WTC11 (cell line): ENCODE measurements at regions not wholly inside any gene's neighbourhood (a gene's known extent, or its start where the extent isn't known, plus 50 kb on each side); places are given as distances from the start of the nearest gene placed in this dataset.
A peak's percentile ranks its signal among the peaks of the same experiment; 100 is the strongest.

Experiments used
- ATAC-seq: fragments of 200-7000 bp; cut with Tn5 transposase; 2 replicates; pipeline ENCODE4 v1.10.0; 2021; ENCODE audit warnings: mild to moderate bottlenecking, moderate library complexity
- CTCF ChIA-PET: fragments of 300-600 bp; sonication (Branson Sonifier 250); formaldehyde crosslinking; loops from one replicate; lab custom pipeline; 2021; ENCODE audit warnings: antibody characterized with exemption; lab: Charles Lee
- POLR2A ChIA-PET: fragments of 350-600 bp; sonication (Branson Sonifier 250); formaldehyde crosslinking; loops from one replicate; lab custom pipeline; 2021; ENCODE audit warnings: antibody characterized with exemption; lab: Charles Lee
- DNase-seq: peaks from one replicate; pipeline ENCODE4 v3.0.0; 2021; ENCODE audit warnings: low spot score
- H3K27ac Mint-ChIP-seq: 2 replicates; pipeline ENCODE4 v1.8.0; 2021; ENCODE audit warnings: mixed read lengths
- H3K27me3 Mint-ChIP-seq: 2 replicates; pipeline ENCODE4 v1.8.0; 2021; ENCODE audit warnings: low read depth, mild to moderate bottlenecking, moderate library complexity, mixed read lengths
- H3K36me3 Mint-ChIP-seq: 2 replicates; pipeline ENCODE4 v1.8.0; 2021; ENCODE audit warnings: mixed read lengths
- H3K4me1 Mint-ChIP-seq: 2 replicates; pipeline ENCODE4 v1.8.0; 2022; ENCODE audit warnings: mixed read lengths
- H3K4me3 Mint-ChIP-seq: 2 replicates; pipeline ENCODE4 v1.8.0; 2021; ENCODE audit warnings: mild to moderate bottlenecking, moderate library complexity, mixed read lengths
- H3K9me3 Mint-ChIP-seq: 2 replicates; pipeline ENCODE4 v1.8.0; 2021; ENCODE audit warnings: mixed read lengths
- E2F5 ChIP-seq: sonication (generic); formaldehyde crosslinking; IDR thresholded peaks from 2 replicates; pipeline ENCODE4 v1.8.1; 2022; ENCODE audit warnings: mild to moderate bottlenecking, moderate library complexity, missing genetic modification reagents
- ELF4 ChIP-seq: sonication (generic); formaldehyde crosslinking; IDR thresholded peaks from 2 replicates; pipeline ENCODE4 v1.8.1; 2022; ENCODE audit warnings: low read depth, mild to moderate bottlenecking, moderate library complexity, missing genetic modification reagents
- ETV6 ChIP-seq: sonication (generic); formaldehyde crosslinking; IDR thresholded peaks from 2 replicates; pipeline ENCODE4 v1.8.1; 2022; ENCODE audit warnings: mild to moderate bottlenecking, missing genetic modification reagents
- GRHL2 ChIP-seq: fragments of 250-450 bp; sonication (Bioruptor Pico); IDR thresholded peaks from 2 replicates; pipeline ENCODE4 v1.8.0; 2022; ENCODE audit warnings: mild to moderate bottlenecking, moderate library complexity; ENCODE audit not compliant: insufficient replicate concordance, severe bottlenecking
- GTF2I ChIP-seq: fragments of 250-450 bp; sonication (Bioruptor Pico); conservative IDR thresholded peaks from 2 replicates; pipeline ENCODE4 v1.4.0; 2021; ENCODE audit warnings: mild to moderate bottlenecking
- HMGXB4 ChIP-seq: sonication (generic); formaldehyde crosslinking; IDR thresholded peaks from 2 replicates; pipeline ENCODE4 v1.8.1; 2023; ENCODE audit warnings: mild to moderate bottlenecking, moderate library complexity, missing genetic modification reagents
- KAT7 ChIP-seq: sonication (generic); formaldehyde crosslinking; IDR thresholded peaks from 2 replicates; pipeline ENCODE4 v1.8.1; 2023; ENCODE audit warnings: missing genetic modification reagents, mild to moderate bottlenecking, borderline replicate concordance
- NFE2L1 ChIP-seq: sonication (generic); formaldehyde crosslinking; IDR thresholded peaks from 2 replicates; pipeline ENCODE4 v1.8.1; 2023; ENCODE audit warnings: missing genetic modification reagents
- NR3C1 ChIP-seq: sonication (generic); formaldehyde crosslinking; conservative IDR thresholded peaks from 2 replicates; pipeline ENCODE4 v1.8.1; 2023; ENCODE audit warnings: low read depth, mild to moderate bottlenecking, missing genetic modification reagents
- RORB ChIP-seq: fragments of 250-450 bp; sonication (Bioruptor Pico); IDR thresholded peaks from 2 replicates; pipeline ENCODE4 v1.9.0; 2021; ENCODE audit warnings: mild to moderate bottlenecking
- SMAD4 ChIP-seq: sonication (generic); formaldehyde crosslinking; IDR thresholded peaks from 2 replicates; pipeline ENCODE4 v1.8.0; 2022; ENCODE audit warnings: mild to moderate bottlenecking, missing genetic modification reagents
- SOX15 ChIP-seq: fragments of 250-450 bp; sonication (Bioruptor Pico); IDR thresholded peaks from 2 replicates; pipeline ENCODE4 v1.9.0; 2021; ENCODE audit warnings: mild to moderate bottlenecking
- STAT6 ChIP-seq: sonication (generic); formaldehyde crosslinking; conservative IDR thresholded peaks from 2 replicates; pipeline ENCODE4 v1.8.1; 2023; ENCODE audit warnings: mild to moderate bottlenecking, low read depth, missing genetic modification reagents, moderate library complexity
- TEAD1 ChIP-seq: sonication (generic); formaldehyde crosslinking; IDR thresholded peaks from 2 replicates; pipeline ENCODE4 v1.8.0; 2022; ENCODE audit warnings: mild to moderate bottlenecking, missing genetic modification reagents
- ZBTB43 ChIP-seq: sonication (generic); formaldehyde crosslinking; IDR thresholded peaks from 2 replicates; pipeline ENCODE4 v1.8.1; 2023; ENCODE audit warnings: mild to moderate bottlenecking, missing genetic modification reagents
- ZMAT4 ChIP-seq: fragments of 250-450 bp; sonication (Bioruptor Pico); IDR thresholded peaks from 2 replicates; pipeline ENCODE4 v1.9.0; 2021; ENCODE audit warnings: mild to moderate bottlenecking
- ZNF138 ChIP-seq: sonication (generic); formaldehyde crosslinking; conservative IDR thresholded peaks from 2 replicates; pipeline ENCODE4 v1.8.1; 2022; ENCODE audit warnings: mild to moderate bottlenecking, moderate library complexity, missing genetic modification reagents
- ZNF232 ChIP-seq: sonication (generic); formaldehyde crosslinking; IDR thresholded peaks from 2 replicates; pipeline ENCODE4 v1.8.0; 2022; ENCODE audit warnings: mild to moderate bottlenecking, missing genetic modification reagents
- ZNF425 ChIP-seq: fragments of 250-450 bp; sonication (Bioruptor Pico); conservative IDR thresholded peaks from 2 replicates; pipeline ENCODE4 v1.9.0; 2021; ENCODE audit warnings: mild to moderate bottlenecking
- ZSCAN18 ChIP-seq: fragments of 250-450 bp; sonication (Bioruptor Pico); IDR thresholded peaks from 2 replicates; pipeline ENCODE4 v2.1.2; 2022; ENCODE audit warnings: mild to moderate bottlenecking, moderate library complexity

- TF ChIP-seq E2F5 (CRISPR knock-in tag) (no peak), ZMAT4 (CRISPR knock-in tag) (0 out of 2 replicates have a peak, but pooled peaks have one; percentile 14), NFE2L1 (0 out of 2 replicates have a peak, but pooled peaks have one; percentile 41)
- POLR2A ChIA-PET: no interaction called here
- H3K4me3 Mint-ChIP-seq: no peak overlapping the region
- H3K9me3 Mint-ChIP-seq: peaks cover 11% of the 10 kb centered on the region; the same call in 1 of the 2 replicates
- ATAC-seq (peak; percentile 54), DNase-seq (no peak)
- peaks cover 52% of the 10 kb centered on the region for H3K4me1 Mint-ChIP-seq
- peaks cover 15% of the 10 kb centered on the region for H3K36me3 Mint-ChIP-seq
- CTCF ChIA-PET: interaction anchor here (1.2 kb wide), 1 partner anchor 68 kb away, joined by 3 read pairs; no protein-coding TSS in a partner anchor
- peak overlapping the region; percentile 69 for H3K27ac Mint-ChIP-seq
- no peaks in the 10 kb centered on the region for H3K27me3 Mint-ChIP-seq
Observed at GRCh38 chr18:41464278-41464677, 490.8 kb upstream of the PIK3C3 start.

GRCh38 chr18:41462946-41463345 lies 492.1 kb upstream of the PIK3C3 start:
- peaks cover 12% of the 10 kb centered on the region for H3K36me3 Mint-ChIP-seq
- no peak overlapping the region for H3K27ac Mint-ChIP-seq
- no peak overlapping the region for H3K4me3 Mint-ChIP-seq
- POLR2A ChIA-PET: no interaction called here
- peaks cover 8% of the 10 kb centered on the region; the same call in 1 of the 2 replicates for H3K9me3 Mint-ChIP-seq
- peaks cover 57% of the 10 kb centered on the region for H3K4me1 Mint-ChIP-seq
- H3K27me3 Mint-ChIP-seq: no peaks in the 10 kb centered on the region
- no peak for TF ChIP-seq NR3C1
- no peak for TF ChIP-seq GRHL2 (CRISPR knock-in tag)
- TF ChIP-seq TEAD1 (CRISPR knock-in tag): no peak
- no peak for TF ChIP-seq ZNF425
- no peak for TF ChIP-seq RORB
- no peak for TF ChIP-seq HMGXB4 (CRISPR knock-in tag)
- no peak for TF ChIP-seq ZNF232 (CRISPR knock-in tag)
- TF ChIP-seq GTF2I (CRISPR knock-in tag): no peak
- no peak for TF ChIP-seq SMAD4 (CRISPR knock-in tag)
- ATAC-seq (no peak), DNase-seq (no peak)
- CTCF ChIA-PET: no interaction called here

- CTCF ChIA-PET: no interaction called here
- peaks cover 4% of the 10 kb centered on the region; the same call in 1 of the 2 replicates for H3K9me3 Mint-ChIP-seq
- DNase-seq: no peak
- no peak overlapping the region for H3K4me3 Mint-ChIP-seq
- ATAC-seq: no peak
- POLR2A ChIA-PET: no interaction called here
- peaks cover 56% of the 10 kb centered on the region for H3K4me1 Mint-ChIP-seq
- no peak for TF ChIP-seq ELF4 (CRISPR knock-in tag)
- TF ChIP-seq ZSCAN18 (CRISPR knock-in tag): no peak
- no peak for TF ChIP-seq STAT6
- no peak for TF ChIP-seq SOX15 (CRISPR knock-in tag)
- TF ChIP-seq ZNF138 (CRISPR knock-in tag): no peak
- TF ChIP-seq ZBTB43 (CRISPR knock-in tag): no peak
- TF ChIP-seq RORB: no peak
- no peak for TF ChIP-seq SMAD4 (CRISPR knock-in tag)
- no peak for TF ChIP-seq KAT7 (CRISPR knock-in tag)
- no peak for TF ChIP-seq ETV6 (CRISPR knock-in tag)
- no peaks in the 10 kb centered on the region for H3K27me3 Mint-ChIP-seq
- H3K36me3 Mint-ChIP-seq: peaks cover 6% of the 10 kb centered on the region
- no peak overlapping the region for H3K27ac Mint-ChIP-seq
Observed at GRCh38 chr18:41461114-41461513, 493.9 kb upstream of the PIK3C3 start.
